H1 (cell line): ENCODE measurements at regions not wholly inside any gene's neighbourhood (a gene's known extent, or its start where the extent isn't known, plus 50 kb on each side); places are given as distances from the start of the nearest gene placed in this dataset.

ENCODE experiments used
- ATF3 ChIP-seq: IDR thresholded peaks from 2 replicates; pipeline ENCODE4 v1.6.1; 2011; ENCODE audit warnings: low read depth, mild to moderate bottlenecking, low read length; ENCODE audit not compliant: insufficient read depth
- CTCF ChIP-seq, 3 experiments: IDR thresholded peaks; 1 replicate in 2 of 3; 2 replicates in 1 of 3; pipeline versions ENCODE4 v1.5.1 to v1.6.1; 2011; ENCODE audit warnings: low read length in 3 of 3, mild to moderate bottlenecking in 3 of 3, inconsistent platforms in 2 of 3, low read depth in 1 of 3, moderate library complexity in 1 of 3; ENCODE audit not compliant: insufficient read depth in 1 of 3; ENCODE audit errors: control extremely low read depth in 1 of 3
- EZH2 ChIP-seq: fragments of 200-600 bp; sonication (generic); IDR thresholded peaks from 2 replicates; pipeline ENCODE4 v1.7.1; 2012; ENCODE audit warnings: low read depth, mild to moderate bottlenecking, moderate library complexity, low read length, inconsistent platforms; ENCODE audit not compliant: severe bottlenecking
- GABPA ChIP-seq: IDR thresholded peaks from 2 replicates; pipeline ENCODE4 v1.6.1; 2011; ENCODE audit warnings: mild to moderate bottlenecking, low read length, moderate library complexity, borderline replicate concordance; ENCODE audit not compliant: insufficient read depth
- JUN ChIP-seq: IDR thresholded peaks from 2 replicates; pipeline ENCODE4 v1.6.1; 2011; ENCODE audit warnings: low read depth, mild to moderate bottlenecking, improper control_type of control experiment, low read length
- KDM1A ChIP-seq: fragments of 200-600, 300-600 bp; sonication (generic); IDR thresholded peaks from 2 replicates; pipeline ENCODE4 v1.7.1; 2016; ENCODE audit warnings: mild to moderate bottlenecking, low read length, borderline replicate concordance
- MAX ChIP-seq: IDR thresholded peaks from 2 replicates; pipeline ENCODE4 v1.6.1; 2012; ENCODE audit warnings: inconsistent platforms
- POLR2A ChIP-seq, 2 experiments: IDR thresholded peaks; 1 replicate in 1 of 2; 2 replicates in 1 of 2; pipeline ENCODE4 v1.6.1; 2011; ENCODE audit warnings: low read depth in 2 of 2, low read length in 2 of 2, mild to moderate bottlenecking in 2 of 2; ENCODE audit errors: control extremely low read depth in 1 of 2
- SP2 ChIP-seq: IDR thresholded peaks from 2 replicates; pipeline ENCODE4 v1.6.1; 2012; ENCODE audit warnings: mild to moderate bottlenecking, low read length, inconsistent platforms
- TAF1 ChIP-seq: IDR thresholded peaks from 2 replicates; pipeline ENCODE4 v1.6.1; 2011; ENCODE audit warnings: mild to moderate bottlenecking, low read depth, low read length
- USF2 ChIP-seq: IDR thresholded peaks from 2 replicates; pipeline ENCODE4 v1.6.1; 2011; ENCODE audit warnings: low read length, improper control_type of control experiment

- TF ChIP-seq USF2, result no peak
- TF ChIP-seq CTCF (IDR thresholded peaks at IDR 0.05; ENCODE audit: control extremely low read depth in 1 of 3, insufficient read depth in 1 of 3, low read depth in 1 of 3, low read length in 3 of 3), result no peak
- no peak for TF ChIP-seq TAF1
- no peak for TF ChIP-seq JUN
- no peak for TF ChIP-seq SP2
- no peak for TF ChIP-seq ATF3
- TF ChIP-seq MAX, result no peak
- no peak for TF ChIP-seq KDM1A
- TF ChIP-seq POLR2A (IDR thresholded peaks at IDR 0.05; ENCODE audit: control extremely low read depth in 1 of 2, low read depth in 2 of 2, low read length in 2 of 2), result no peak
- TF ChIP-seq EZH2, result no peak
- no peak for TF ChIP-seq GABPA
These were observed 1353.3 kb downstream of the UQCRFS1 start for GRCh38 chr19:27859689-27860088.
